A673 (cell line): ENCODE measurements at regions not wholly inside any gene's neighbourhood (a gene's known extent, or its start where the extent isn't known, plus 50 kb on each side); places are given as distances from the start of the nearest gene placed in this dataset.

Source experiments
- BruUV-seq: library from RNA; stranded (reverse); fragments of 400-500 nt; replicated peaks from 2 replicates; lab custom pipeline; 2021; lab: Mats Ljungman, UMichigan
- CTCF ChIA-PET: fragments of 300-600 bp; sonication (Branson Sonifier 250); formaldehyde crosslinking; loops from one replicate; lab custom pipeline; 2022; ENCODE audit warnings: antibody characterized with exemption; lab: Charles Lee
- POLR2A ChIA-PET: fragments of 300-600 bp; sonication (Branson Sonifier 250); formaldehyde crosslinking; loops from one replicate; lab custom pipeline; 2022; ENCODE audit warnings: antibody characterized with exemption; ENCODE audit not compliant: low non-redundant PET; lab: Charles Lee
- DNase-seq: peaks from one replicate; pipeline ENCODE4 v3.0.0-alpha.2; 2015; ENCODE audit warnings: low spot score
- H3K27ac ChIP-seq: fragments of 200-600 bp; sonication (generic); 2 replicates; pipeline ENCODE4 v1.5.1; 2016; ENCODE audit warnings: mixed run types, low read depth, mild to moderate bottlenecking, mixed read lengths, antibody characterized with exemption, low read length; ENCODE audit not compliant: poor library complexity, severe bottlenecking
- H3K27me3 ChIP-seq: fragments of 200-600 bp; sonication (generic); replicated peaks from 2 replicates; pipeline ENCODE4 v1.6.1; 2017; ENCODE audit warnings: mixed run types, low read depth, mild to moderate bottlenecking, mixed read lengths, antibody characterized with exemption, low read length; ENCODE audit not compliant: insufficient read depth, poor library complexity
- H3K36me3 ChIP-seq: fragments of 200-600 bp; sonication (generic); 2 replicates; pipeline ENCODE4 v1.6.1; 2016; ENCODE audit warnings: mixed run types, mild to moderate bottlenecking, mixed read lengths, antibody characterized with exemption, low read length; ENCODE audit not compliant: insufficient read depth, poor library complexity, severe bottlenecking
- H3K4me1 ChIP-seq: fragments of 200-600 bp; sonication (generic); 2 replicates; pipeline ENCODE4 v1.6.1; 2017; ENCODE audit warnings: mixed run types, mild to moderate bottlenecking, mixed read lengths, antibody characterized with exemption, low read length; ENCODE audit not compliant: insufficient read depth, poor library complexity, severe bottlenecking
- H3K4me3 ChIP-seq: fragments of 200-600 bp; sonication (generic); 2 replicates; pipeline ENCODE4 v1.5.1; 2016; ENCODE audit warnings: low read depth, mixed run types, mild to moderate bottlenecking, mixed read lengths, low read length; ENCODE audit not compliant: poor library complexity, severe bottlenecking
- H3K9me3 ChIP-seq: fragments of 200-600 bp; sonication (generic); 2 replicates; pipeline ENCODE4 v1.6.1; 2016; ENCODE audit warnings: mixed run types, low read depth, mild to moderate bottlenecking, mixed read lengths, antibody characterized with exemption, low read length; ENCODE audit not compliant: poor library complexity, severe bottlenecking
- EZH2 ChIP-seq: fragments of 200-600 bp; sonication (generic); IDR thresholded peaks from 2 replicates; pipeline ENCODE4 v1.6.1; 2017; ENCODE audit warnings: borderline replicate concordance, low read depth, mild to moderate bottlenecking, mixed read lengths, antibody characterized with exemption, low read length; ENCODE audit not compliant: poor library complexity, severe bottlenecking
- intact Hi-C: fragments of 100-400 bp; cut with micrococcal nuclease; formaldehyde crosslinking; loops from one replicate; pipeline ENCODE4 v1.10.0; 2022; ENCODE audit not compliant: unreplicated experiment
- TF ChIP-seq, protein P1 (sequence below): fragments of 300-800, 200-600 bp; sonication (generic); conservative IDR thresholded peaks from 2 replicates; pipeline ENCODE4 v1.5.1; 2017; ENCODE audit warnings: low read depth, mild to moderate bottlenecking, antibody characterized with exemption, low read length, moderate library complexity, mixed read lengths

DNA sequence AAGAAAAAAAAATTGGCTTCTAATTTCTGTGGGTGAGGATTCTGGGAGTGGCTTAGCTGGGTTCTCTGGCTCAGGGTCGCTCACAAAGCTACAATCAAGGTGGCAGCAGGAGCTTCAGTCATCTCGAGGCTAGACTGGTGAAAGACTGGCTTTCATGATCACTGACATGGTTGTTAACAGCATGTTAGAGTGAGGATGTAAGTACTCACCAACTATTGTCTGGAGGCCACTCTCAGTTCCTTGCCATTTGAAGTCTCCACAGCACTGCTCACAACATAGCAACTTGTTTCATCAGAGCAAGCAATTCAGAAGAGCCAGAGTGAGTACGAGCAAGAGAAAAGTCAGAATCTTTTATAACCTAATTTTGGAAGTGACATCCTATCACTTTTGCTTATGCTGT lies 145.7 kb upstream of the PRSS16 start:
- BruUV-seq, result no TSS peak
- Histone ChIP-seq H3K4me3 (no peak overlapping the region), H3K4me1 (no peaks in the 10 kb centered on the region), H3K9me3 (no peaks in the 10 kb centered on the region), H3K27me3 (no peaks in the 10 kb centered on the region), H3K27ac (no peak overlapping the region), H3K36me3 (no peaks in the 10 kb centered on the region)
- intact Hi-C loops, result no loop called here
- ChIA-PET CTCF (no interaction called here), POLR2A (no interaction called here)
- DNase-seq, result no peak
- TF ChIP-seq, protein P1, sequence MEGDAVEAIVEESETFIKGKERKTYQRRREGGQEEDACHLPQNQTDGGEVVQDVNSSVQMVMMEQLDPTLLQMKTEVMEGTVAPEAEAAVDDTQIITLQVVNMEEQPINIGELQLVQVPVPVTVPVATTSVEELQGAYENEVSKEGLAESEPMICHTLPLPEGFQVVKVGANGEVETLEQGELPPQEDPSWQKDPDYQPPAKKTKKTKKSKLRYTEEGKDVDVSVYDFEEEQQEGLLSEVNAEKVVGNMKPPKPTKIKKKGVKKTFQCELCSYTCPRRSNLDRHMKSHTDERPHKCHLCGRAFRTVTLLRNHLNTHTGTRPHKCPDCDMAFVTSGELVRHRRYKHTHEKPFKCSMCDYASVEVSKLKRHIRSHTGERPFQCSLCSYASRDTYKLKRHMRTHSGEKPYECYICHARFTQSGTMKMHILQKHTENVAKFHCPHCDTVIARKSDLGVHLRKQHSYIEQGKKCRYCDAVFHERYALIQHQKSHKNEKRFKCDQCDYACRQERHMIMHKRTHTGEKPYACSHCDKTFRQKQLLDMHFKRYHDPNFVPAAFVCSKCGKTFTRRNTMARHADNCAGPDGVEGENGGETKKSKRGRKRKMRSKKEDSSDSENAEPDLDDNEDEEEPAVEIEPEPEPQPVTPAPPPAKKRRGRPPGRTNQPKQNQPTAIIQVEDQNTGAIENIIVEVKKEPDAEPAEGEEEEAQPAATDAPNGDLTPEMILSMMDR, result no peak
- TF ChIP-seq EZH2, result no peak

DNA sequence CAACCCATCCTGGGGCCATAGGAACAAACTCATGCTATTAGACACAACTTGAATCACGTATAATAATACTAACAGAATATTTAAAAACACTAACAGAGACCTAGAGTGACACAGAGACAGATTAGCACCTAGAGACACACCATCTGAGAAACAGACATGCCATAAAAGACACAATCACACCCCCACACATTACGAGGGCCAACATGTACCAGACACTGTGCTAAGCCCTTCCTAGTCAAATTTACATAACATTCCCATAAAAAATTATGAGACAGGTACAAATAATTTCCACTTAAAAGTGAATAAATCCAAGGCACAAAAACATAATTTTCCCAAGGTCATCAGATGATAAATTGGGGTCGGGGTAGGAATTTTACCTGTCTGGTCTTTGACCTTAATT lies 141.1 kb upstream of the PRSS16 start:
- H3K27ac ChIP-seq, result no peak overlapping the region
- H3K27me3 ChIP-seq, result no peaks in the 10 kb centered on the region
- POLR2A ChIA-PET, result no interaction called here
- intact Hi-C loops, result no loop called here
- no peaks in the 10 kb centered on the region for H3K4me1 ChIP-seq
- DNase-seq, result no peak
- H3K9me3 ChIP-seq, result no peaks in the 10 kb centered on the region
- H3K36me3 ChIP-seq, result no peaks in the 10 kb centered on the region
- no peak overlapping the region for H3K4me3 ChIP-seq
- TF ChIP-seq, protein P1, result no peak
- TF ChIP-seq EZH2, result no peak
- BruUV-seq, result no TSS peak
- CTCF ChIA-PET, result no interaction called here

DNA sequence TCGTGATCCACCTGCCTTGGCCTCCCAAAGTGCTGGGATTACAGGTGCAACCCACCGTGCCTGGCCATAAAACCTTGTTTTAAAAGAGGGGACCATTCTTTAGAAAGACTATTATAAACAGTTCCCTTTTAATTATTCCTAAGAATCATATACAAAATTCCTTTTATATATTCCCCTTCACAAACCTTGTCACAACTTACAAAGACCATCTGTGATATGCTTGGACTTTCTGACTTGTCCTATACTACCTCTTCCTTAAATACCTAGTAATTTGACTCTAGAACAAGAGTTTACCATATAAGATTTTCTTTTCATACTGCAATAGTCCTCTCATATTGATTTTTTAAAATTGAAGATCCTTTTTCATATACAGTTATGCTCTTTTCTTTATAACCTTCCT lies 135.8 kb upstream of the PRSS16 start:
- ChIA-PET CTCF (no interaction called here), POLR2A (no interaction called here)
- no peak for TF ChIP-seq EZH2
- TF ChIP-seq, protein P1, result no peak
- intact Hi-C loops, result no loop called here
- no peak overlapping the region for H3K4me3 ChIP-seq
- H3K27ac ChIP-seq, result no peak overlapping the region
- BruUV-seq, result no TSS peak
- no peak for DNase-seq
- H3K9me3 ChIP-seq, result peaks cover 11% of the 10 kb centered on the region
- H3K27me3 ChIP-seq, result no peaks in the 10 kb centered on the region
- H3K4me1 ChIP-seq, result no peaks in the 10 kb centered on the region
- H3K36me3 ChIP-seq, result no peaks in the 10 kb centered on the region

DNA sequence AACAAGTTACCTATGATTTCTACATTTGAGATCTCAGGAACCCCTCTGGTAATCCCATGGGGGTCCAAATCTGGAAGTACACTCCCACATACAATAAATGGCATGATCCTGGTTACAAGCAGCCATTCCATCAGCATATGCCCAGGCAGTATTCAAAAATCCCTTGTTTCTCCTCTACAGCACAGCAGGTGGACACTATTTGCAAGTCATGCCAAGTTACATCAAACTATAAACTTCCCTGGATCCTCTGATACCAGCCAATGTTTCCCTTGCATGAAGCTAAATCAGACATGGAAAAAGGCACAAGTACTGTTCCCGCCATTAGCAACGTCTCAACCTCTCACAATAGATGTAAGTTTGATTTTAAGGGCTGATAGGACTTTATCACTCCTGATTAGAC lies 134.5 kb upstream of the PRSS16 start:
- Histone ChIP-seq H3K27me3 (no peaks in the 10 kb centered on the region), H3K4me1 (no peaks in the 10 kb centered on the region), H3K27ac (no peak overlapping the region), H3K36me3 (no peaks in the 10 kb centered on the region), H3K4me3 (no peak overlapping the region), H3K9me3 (peaks cover 11% of the 10 kb centered on the region)
- ChIA-PET POLR2A (no interaction called here), CTCF (no interaction called here)
- BruUV-seq, result no TSS peak
- intact Hi-C loops, result no loop called here
- TF ChIP-seq, protein P1, result no peak
- TF ChIP-seq EZH2, result no peak
- no peak for DNase-seq
